ENCODE measurements at regions not wholly inside any gene's neighbourhood (a gene's known extent, or its start where the extent isn't known, plus 50 kb on each side); places are given as distances from the start of the nearest gene placed in this dataset.

DNA sequence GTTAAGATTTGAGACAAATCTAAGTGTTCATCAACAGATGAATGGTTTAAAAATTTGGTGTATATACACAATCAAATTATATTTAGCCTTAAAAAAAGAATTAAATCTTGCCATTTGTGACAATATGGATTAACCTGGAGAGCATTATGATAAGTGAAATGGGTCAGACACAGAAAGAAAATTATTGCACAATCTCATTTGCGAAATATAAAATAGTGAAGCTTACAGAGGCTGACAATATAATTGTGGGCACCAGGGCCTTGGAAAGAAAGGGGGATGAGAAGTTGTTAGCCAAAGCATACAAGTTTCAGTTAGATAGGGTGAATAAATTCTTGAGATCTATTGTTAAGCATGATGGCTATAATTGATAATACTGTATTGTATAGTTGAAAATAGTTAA, 883.0 kb downstream of the TECRL start:
- dilution Hi-C loops (cut with HindIII; ENCODE audit: low sequenced_read_pairs, unreplicated experiment) = no loop called here
- intact Hi-C loops (cut with micrococcal nuclease) = no loop called here
- ChIA-PET CTCF (no interaction called here), POLR2A (ENCODE audit: unreplicated experiment) (no interaction called here)
- no TSS peak for BruUV-seq (replicated peaks)
- no peaks in the 10 kb centered on the region for H4K20me1 ChIP-seq (ENCODE audit: insufficient read depth, low read length)
- H3K23ac ChIP-seq (ENCODE audit: low read depth, low read length) = no peak overlapping the region
- H3K56ac ChIP-seq (ENCODE audit: extremely low read depth, insufficient read depth, low read length) = no peak overlapping the region
- H2AK9ac ChIP-seq (replicated peaks; ENCODE audit: low read depth, low read length, poor library complexity) = no peak overlapping the region
- no peak overlapping the region for H2AK5ac ChIP-seq (ENCODE audit: low read depth, low read length)
- H3K36me3 ChIP-seq (ENCODE audit: control insufficient read depth, insufficient read depth, low read length) = no peaks in the 10 kb centered on the region
- H3K9me3 ChIP-seq (ENCODE audit: control insufficient read depth, insufficient read depth, low read length) = peaks cover 3% of the 10 kb centered on the region
- H3K18ac ChIP-seq (ENCODE audit: low read depth, low read length) = no peak overlapping the region
- DNase-seq (no peak), ATAC-seq (ENCODE audit: low read depth) (no peak)
- H3K9me1 ChIP-seq (ENCODE audit: insufficient read depth, low read length) = no peaks in the 10 kb centered on the region
- no peak overlapping the region for H3K9ac ChIP-seq (ENCODE audit: low read depth, low read length)
- no peaks in the 10 kb centered on the region for H3K27me3 ChIP-seq (ENCODE audit: control insufficient read depth, insufficient read depth, low read length)
- H2BK120ac ChIP-seq (ENCODE audit: low read depth, low read length) = no peak overlapping the region
- no peaks in the 10 kb centered on the region for H3K79me1 ChIP-seq (ENCODE audit: low read depth in 1 of 2, low read length in 2 of 2)
- H3K4me2 ChIP-seq (ENCODE audit: low read depth, low read length) = no peak overlapping the region
- no peak overlapping the region for H3K14ac ChIP-seq (replicated peaks; ENCODE audit: low read depth, low read length)
- WGBS, 2 experiments (ENCODE audit: extremely low coverage in 2 of 2, insufficient read length in 1 of 2) = 50% methylated on average over 1 of the region's 1 CpG; no CpG with 5 or more reads in 1 of the 2 experiments
- no peak overlapping the region for H4K8ac ChIP-seq (ENCODE audit: low read depth in 2 of 2, low read length in 2 of 2)
- no peak overlapping the region for H4K5ac ChIP-seq (ENCODE audit: low read depth, low read length)
- H3K27ac ChIP-seq (ENCODE audit: insufficient read depth, low read length) = no peak overlapping the region
- in situ Hi-C loops (cut with MboI; ENCODE audit: low sequenced_read_pairs) = no loop called here
- TF ChIP-seq SMC3 (IDR thresholded peaks at IDR 0.05; ENCODE audit: low read depth, low read length) = no peak
- TF ChIP-seq BHLHE40 (IDR thresholded peaks at IDR 0.05; ENCODE audit: low read depth, low read length) = no peak
- TF ChIP-seq CEBPB (IDR thresholded peaks at IDR 0.05; ENCODE audit: low read depth, low read length) = peak; percentile 74
- no peak for TF ChIP-seq RAD21 (IDR thresholded peaks at IDR 0.05; ENCODE audit: low read length)
- TF ChIP-seq MAZ (IDR thresholded peaks at IDR 0.05; ENCODE audit: borderline replicate concordance, low read depth, low read length) = no peak
- TF ChIP-seq, protein P1, sequence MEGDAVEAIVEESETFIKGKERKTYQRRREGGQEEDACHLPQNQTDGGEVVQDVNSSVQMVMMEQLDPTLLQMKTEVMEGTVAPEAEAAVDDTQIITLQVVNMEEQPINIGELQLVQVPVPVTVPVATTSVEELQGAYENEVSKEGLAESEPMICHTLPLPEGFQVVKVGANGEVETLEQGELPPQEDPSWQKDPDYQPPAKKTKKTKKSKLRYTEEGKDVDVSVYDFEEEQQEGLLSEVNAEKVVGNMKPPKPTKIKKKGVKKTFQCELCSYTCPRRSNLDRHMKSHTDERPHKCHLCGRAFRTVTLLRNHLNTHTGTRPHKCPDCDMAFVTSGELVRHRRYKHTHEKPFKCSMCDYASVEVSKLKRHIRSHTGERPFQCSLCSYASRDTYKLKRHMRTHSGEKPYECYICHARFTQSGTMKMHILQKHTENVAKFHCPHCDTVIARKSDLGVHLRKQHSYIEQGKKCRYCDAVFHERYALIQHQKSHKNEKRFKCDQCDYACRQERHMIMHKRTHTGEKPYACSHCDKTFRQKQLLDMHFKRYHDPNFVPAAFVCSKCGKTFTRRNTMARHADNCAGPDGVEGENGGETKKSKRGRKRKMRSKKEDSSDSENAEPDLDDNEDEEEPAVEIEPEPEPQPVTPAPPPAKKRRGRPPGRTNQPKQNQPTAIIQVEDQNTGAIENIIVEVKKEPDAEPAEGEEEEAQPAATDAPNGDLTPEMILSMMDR (conservative IDR thresholded peaks at IDR 0.05; ENCODE audit: low read depth, low read length) = no peak
- no peak overlapping the region for H3K4me3 ChIP-seq (ENCODE audit: insufficient read depth, low read depth, low read length)
- H3K4ac ChIP-seq (ENCODE audit: low read depth, low read length) = no peak overlapping the region
- H2BK15ac ChIP-seq (ENCODE audit: low read depth, low read length) = no peak overlapping the region
- H2BK20ac ChIP-seq (ENCODE audit: low read depth, low read length) = no peak overlapping the region
- no peaks in the 10 kb centered on the region for H3K4me1 ChIP-seq (ENCODE audit: control insufficient read depth, insufficient read depth, low read length)
- no peak overlapping the region for H2BK5ac ChIP-seq (ENCODE audit: low read depth, low read length, poor library complexity, severe bottlenecking)
- no peak overlapping the region for H4K91ac ChIP-seq (ENCODE audit: insufficient read depth, low read depth, low read length)
- no peak overlapping the region for H2AFZ ChIP-seq (replicated peaks; ENCODE audit: low read length, poor library complexity)

Measured in IMR-90 (cell line).